T-helper 22 cell (primary cell): ENCODE measurements at regions not wholly inside any gene's neighbourhood (a gene's known extent, or its start where the extent isn't known, plus 50 kb on each side); places are given as distances from the start of the nearest gene placed in this dataset.

Experiments used
- DNase-seq: peaks from one replicate; pipeline ENCODE4 v3.0.0-alpha.2; 2020; ENCODE audit warnings: low read depth

- no peak for DNase-seq
Observed at GRCh38 chr18:78650926-78651325, 328.7 kb upstream of the SALL3 start.

GRCh38 chr18:78652001-78652545 is 327.5 kb upstream of the SALL3 start:
- DNase-seq: no peak

GRCh38 chr18:78655921-78656320 is 323.7 kb upstream of the SALL3 start:
- DNase-seq: no peak

GRCh38 chr18:78656346-78656925 is 323.2 kb upstream of the SALL3 start:
- no peak for DNase-seq

GRCh38 chr18:78658531-78658930 is 321.1 kb upstream of the SALL3 start:
- DNase-seq: no peak

GRCh38 chr18:78659057-78659456 is 320.6 kb upstream of the SALL3 start:
- no peak for DNase-seq

GRCh38 chr18:78659748-78660147 is 319.9 kb upstream of the SALL3 start:
- no peak for DNase-seq

- no peak for DNase-seq
Observed at GRCh38 chr18:78660311-78660710, 319.3 kb upstream of the SALL3 start.

GRCh38 chr18:78661316-78661715 is 318.3 kb upstream of the SALL3 start:
- DNase-seq: no peak

- no peak for DNase-seq
Observed at GRCh38 chr18:78662879-78663278, 316.7 kb upstream of the SALL3 start.

GRCh38 chr18:78664048-78664447 is 315.6 kb upstream of the SALL3 start:
- no peak for DNase-seq

- no peak for DNase-seq
Observed at GRCh38 chr18:78664848-78665247, 314.8 kb upstream of the SALL3 start.

- DNase-seq: no peak
Observed at GRCh38 chr18:78665644-78666043, 314.0 kb upstream of the SALL3 start.

GRCh38 chr18:78666666-78667335 is 312.8 kb upstream of the SALL3 start:
- no peak for DNase-seq

- no peak for DNase-seq
Observed at GRCh38 chr18:78670778-78671391, 308.7 kb upstream of the SALL3 start.

GRCh38 chr18:78671551-78671950 is 308.1 kb upstream of the SALL3 start:
- no peak for DNase-seq

GRCh38 chr18:78672862-78673446 is 306.7 kb upstream of the SALL3 start:
- DNase-seq: no peak

GRCh38 chr18:78673516-78674321 is 305.9 kb upstream of the SALL3 start:
- no peak for DNase-seq

GRCh38 chr18:78675231-78675630 is 304.4 kb upstream of the SALL3 start:
- DNase-seq: no peak

GRCh38 chr18:78676622-78677482 is 302.8 kb upstream of the SALL3 start:
- DNase-seq: no peak
